Retina (tissue), 1 donor: ENCODE measurements at regions not wholly inside any gene's neighbourhood (a gene's known extent, or its start where the extent isn't known, plus 50 kb on each side); places are given as distances from the start of the nearest gene placed in this dataset.
A peak's percentile ranks its signal among the peaks of the same experiment; 100 is the strongest.
"Not testable (repeated sequence)": the region's sequence is repeated elsewhere in the genome, so short reads cannot be mapped to it uniquely, and the experiment has no call there.

ENCODE experiments used
- DNase-seq: peaks from one replicate; pipeline ENCODE4 v3.0.0-alpha.2; 2016

DNA sequence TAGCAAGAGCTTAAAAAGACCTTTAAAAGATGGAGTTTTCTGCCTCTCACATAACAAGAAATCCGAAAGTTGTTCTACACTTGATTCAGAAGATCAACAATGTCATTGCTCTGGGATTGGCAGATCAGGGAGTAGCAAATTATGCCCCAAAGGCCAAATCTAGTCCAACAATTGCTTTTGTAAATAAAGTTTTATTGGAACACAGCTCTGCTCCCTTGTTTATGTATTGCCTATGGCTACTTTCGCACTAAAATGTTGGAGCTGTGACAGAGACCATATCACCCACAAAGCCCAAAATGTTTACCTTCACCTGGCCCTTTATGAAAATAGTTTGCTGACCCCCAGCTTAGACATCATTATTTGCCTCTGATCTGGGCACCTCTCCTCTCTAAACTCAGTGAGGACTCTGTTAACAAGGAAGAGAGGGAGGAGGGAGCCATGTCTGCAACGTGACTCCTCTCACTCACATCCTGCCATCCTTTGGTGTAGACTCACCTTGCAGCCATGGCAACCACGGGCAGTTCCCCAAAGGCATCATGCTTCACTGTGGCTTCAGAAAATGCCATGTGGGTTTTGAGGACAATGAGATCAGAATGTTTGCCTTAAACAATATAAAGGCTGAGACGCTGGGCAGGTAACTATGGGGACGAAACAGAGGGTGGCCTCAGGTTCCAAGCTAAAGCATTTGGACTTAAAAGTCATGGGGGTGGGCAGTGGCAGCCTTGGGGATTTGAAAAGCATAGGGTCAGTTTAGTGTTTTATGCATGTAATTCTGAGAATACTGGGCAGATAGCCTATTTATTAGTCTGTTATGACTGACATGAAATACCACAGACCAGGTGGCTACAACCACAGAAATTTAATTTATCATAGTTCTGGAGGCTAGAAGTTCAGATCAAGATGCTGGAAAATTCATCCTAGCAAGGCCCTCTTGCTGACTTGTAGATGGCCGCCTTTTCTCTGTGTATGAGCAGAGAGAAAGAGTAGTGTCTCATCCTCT lies 149.7 kb upstream of the TNFAIP3 start:
- no peak for DNase-seq

DNA sequence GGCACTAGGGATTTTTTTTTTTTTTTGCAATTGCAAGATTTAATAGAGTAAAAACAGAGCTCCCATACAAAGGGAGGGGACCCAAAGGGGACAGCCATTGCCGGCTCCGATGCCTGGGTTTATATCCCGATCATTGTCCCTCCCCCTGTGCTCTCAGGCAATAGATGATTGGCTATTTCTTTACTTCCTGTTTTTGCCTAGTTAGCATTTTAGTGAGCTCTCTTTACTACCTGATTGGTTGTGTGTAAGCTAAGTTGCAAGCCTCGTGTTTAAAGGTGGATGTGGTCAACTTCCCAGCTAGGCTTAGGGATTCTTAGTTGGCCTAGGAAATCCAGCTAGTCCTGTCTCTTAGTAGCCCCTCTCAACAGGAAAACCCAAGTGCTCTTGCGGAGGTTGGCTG lies 148.2 kb upstream of the TNFAIP3 start:
- DNase-seq = not testable (repeated sequence)

DNA sequence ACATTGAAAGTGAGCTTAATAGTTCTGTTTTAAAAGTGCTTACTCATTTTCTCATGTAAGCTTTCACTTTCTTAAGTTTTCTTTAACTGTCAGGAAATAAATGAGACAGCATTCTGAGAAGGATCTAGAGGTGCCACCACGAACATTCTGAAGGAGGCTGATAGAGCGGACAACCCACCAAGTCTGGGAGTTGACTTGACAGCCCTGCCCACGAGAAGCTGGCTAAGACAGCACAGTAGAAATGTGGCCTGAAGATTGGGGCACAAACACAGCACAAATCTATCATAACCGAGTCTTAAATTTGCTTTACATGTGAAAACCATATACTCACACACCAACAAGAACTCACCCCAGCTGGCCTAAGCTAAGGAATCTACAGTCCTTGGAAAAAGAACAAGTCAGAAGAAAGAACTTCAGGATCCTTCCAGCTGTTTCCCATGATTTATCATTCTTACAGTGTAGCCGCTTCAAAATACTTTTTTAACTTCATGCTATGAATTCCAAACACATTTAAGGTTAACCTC lies 144.2 kb upstream of the TNFAIP3 start:
- no peak for DNase-seq

DNA sequence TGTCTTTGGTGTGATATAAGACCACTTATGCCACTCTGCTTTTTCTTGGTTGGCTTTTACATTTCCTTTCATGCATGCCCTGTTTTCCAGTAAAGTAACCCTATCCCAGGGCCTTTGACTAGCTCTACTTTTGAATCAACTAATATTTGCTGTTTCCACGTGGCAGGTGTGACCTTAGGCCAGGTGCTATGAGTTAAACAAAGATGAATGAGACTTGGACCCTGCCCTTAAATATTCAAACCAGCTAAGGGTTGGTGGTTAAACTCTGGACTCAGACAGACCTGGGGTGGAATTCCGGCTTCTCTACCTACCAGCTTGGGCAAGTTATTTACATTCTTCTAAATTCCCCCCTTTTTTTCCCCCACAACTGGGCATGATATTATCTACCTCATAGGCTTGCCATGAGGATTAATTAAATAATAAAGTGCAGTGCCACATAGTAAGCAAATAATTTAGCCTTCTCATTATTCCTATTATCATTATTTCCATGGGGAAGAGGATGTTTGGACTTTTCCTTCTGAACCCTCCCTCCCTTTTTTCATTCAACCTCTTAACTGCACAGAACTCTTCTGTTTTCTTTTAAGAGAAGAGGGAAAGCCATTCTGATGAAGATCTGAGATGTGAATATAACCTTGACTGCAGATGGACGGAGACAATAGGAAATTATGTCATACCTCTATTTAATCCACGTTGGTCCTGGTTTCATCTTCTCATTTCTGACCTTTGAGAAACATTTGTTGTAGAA lies 143.6 kb upstream of the TNFAIP3 start:
- DNase-seq = no peak

DNA sequence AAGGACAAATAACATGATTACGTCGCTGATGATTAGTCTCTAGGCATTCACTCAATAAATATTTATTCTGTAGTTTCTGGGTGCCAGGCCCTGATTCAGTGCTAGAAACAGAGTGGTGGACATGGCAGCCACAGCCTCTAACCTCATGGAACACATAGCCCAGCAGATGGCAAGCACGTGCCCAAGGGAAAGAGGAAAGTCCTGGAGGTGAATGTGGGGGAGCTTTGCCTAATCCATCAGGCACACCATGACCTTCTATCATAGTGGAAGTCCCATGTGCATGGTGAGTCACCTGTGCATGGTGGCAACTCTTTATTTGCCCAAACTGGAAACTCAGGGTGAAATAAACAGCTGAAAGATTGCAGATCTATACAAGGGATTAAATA lies 143.0 kb upstream of the TNFAIP3 start:
- no peak for DNase-seq

DNA sequence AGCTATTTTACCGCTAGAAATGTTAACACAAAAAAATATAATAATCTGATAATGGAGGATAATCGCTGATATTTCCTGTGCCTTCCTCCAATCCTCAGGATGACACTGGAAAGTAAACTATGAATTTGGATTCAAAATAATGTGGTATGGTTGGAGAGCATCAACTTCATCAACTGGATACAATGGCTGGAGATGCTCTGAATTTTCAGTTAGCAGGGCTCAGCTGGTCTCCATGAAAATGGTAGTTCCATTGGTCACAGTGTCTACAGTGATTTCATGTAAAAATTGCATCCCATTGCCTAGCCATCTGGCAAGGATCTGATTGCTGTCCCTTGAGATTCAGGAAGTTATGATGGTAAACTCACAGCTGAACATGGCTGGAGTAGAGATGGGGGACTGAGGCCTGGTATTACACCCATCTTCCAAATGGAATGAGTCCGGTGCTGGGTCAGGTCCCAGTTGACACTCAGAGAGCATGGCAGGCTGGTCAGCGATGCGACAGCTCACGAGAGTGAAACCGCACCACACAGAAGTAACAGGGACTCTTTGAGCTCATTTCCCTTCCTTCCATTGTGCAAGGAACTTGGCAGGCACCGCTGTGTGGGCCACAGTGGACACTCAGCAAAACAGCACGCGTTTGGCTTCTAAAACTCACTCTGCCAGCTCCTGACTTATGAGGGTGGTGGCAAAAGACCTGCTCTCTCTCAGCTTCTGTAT lies 142.4 kb upstream of the TNFAIP3 start:
- DNase-seq = no peak

DNA sequence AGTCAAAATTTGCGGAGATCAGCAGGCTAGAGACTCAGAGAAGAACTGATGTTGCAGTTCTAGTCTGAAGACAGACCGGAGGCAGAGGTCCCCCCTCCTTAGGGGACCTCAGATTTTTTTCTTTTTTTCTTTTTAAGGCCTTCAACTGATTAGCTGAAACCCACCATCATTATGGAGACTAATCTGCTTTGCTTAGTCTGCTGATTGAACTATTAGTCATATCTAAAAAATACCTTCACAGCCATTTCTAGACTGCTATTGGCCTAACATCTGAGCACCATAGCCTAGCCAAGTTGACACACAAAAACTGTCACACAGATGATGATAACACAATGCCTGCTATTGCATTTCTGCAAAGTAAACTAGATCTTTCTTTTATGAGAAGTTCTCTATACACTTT lies 141.1 kb upstream of the TNFAIP3 start:
- DNase-seq = no peak

DNA sequence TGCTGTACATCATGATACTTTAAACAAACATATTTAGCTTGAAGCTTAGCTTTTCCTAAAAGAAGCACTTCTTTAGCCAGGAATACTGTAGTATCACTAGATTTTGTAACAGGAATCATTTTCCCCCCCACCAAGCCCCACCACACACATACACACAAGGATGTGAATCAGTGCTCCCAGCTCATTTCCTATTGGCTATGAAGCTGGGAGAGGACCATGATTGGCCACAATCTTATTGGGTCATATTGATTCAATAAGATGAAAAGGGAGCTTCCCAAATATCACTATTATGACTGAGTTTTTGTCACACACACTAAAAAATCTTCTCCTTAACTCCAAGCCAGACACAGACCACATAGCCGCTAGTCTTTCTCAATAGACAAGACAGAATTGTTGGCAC lies 140.5 kb upstream of the TNFAIP3 start:
- no peak for DNase-seq

DNA sequence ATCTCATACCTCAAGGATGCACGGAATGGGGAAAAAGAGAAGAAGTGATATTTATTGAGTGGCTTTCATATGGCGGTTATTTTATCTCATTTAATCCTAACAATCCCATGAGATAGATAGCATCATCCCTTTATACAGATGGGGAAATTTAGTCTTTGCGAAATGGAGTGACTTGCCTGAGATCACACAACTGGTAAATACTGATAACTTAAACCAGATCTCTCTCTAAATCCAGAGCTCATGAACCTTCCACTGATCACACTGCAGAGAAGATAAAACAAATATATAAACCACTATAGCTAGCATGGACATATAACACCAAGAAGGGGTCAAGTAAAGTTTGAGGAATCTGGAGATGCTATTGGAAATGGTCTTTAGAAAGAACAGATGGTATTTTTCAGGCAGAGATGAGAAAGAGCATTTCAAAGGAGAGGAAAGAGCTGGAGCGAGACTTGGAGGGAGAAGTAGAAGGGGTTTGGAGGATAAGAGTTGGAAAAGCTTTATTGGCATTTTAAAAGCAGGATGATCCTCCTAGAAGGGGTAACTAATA lies 139.8 kb upstream of the TNFAIP3 start:
- DNase-seq = no peak

DNA sequence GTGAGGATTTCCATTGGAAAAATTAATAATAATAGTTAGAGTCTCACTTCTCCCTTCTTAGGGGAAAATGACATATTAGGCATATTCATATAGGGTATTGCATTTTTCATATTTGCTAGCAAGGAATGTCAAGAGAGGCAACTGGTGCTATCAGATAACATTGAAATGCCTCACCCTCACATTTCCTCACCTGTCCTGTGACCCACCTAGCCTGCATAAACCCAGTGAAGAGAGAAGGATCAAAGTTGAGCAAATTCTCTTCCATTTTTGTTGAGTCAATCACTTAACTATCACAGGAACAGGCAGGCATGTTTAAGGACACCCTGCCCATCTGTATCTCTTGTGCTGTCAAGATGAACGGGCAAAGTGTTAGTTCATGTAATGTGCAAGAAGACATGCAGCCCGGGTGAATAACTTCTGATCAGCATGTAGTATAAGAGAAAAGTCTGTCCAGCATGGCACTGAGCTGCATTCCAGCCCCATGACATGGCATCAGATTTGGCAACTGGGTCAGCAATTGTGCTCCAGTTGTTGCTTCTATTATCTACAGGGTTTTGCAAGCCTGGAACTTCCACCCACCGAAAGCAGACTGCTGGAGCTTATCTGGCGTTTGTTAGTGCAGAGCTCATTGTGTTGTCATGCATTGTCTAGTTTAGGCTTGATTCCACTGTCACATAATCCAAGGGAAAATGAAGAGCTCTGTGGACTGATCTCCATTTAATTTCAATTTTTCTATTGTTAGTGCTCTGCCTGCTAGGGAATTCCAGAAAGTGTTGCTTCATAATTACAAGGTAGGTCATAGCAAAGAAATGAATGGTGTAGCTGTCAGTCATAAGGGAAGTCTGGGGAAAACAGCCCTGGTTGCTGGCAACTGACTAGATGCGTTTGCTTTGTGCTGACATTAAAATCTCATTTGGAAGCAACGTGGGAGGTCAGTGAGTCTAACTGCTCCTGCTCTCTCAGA lies 138.4 kb upstream of the TNFAIP3 start:
- DNase-seq = peak; percentile 63

DNA sequence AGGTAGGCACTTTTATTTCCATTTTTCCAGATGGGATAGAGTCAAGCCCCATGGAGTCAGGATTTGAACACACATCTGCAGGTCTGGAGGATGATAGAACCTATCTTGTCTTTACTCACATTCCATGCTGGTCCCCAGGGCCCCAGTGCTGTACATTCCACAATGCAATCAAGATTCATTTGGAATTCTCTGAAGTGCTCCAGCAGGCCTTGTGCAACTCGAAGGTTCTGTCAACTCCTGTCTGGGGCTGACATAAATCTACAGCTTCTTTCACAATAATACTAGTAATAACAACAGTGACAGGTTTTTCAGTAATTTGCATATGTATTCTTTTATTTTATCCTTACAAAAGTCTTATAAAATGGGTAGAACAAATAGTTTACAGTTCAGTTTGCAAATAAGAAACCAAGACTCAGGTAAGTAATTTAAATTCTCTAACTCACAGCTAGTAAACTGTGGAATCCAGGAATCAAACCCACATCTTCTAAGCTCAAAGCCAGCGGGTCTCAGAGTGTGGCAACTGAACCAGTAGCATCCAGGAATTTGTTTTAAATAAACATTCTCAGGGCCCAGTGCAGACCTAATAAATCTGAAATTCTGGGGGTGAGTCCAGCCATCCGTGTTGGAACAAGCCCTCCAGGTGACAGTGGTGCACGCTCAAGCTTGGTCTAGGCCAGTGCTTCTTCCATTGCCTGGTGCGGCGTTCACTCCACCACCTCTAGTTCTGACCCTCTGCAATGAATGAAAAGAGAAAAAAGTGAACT lies 137.0 kb upstream of the TNFAIP3 start:
- no peak for DNase-seq

DNA sequence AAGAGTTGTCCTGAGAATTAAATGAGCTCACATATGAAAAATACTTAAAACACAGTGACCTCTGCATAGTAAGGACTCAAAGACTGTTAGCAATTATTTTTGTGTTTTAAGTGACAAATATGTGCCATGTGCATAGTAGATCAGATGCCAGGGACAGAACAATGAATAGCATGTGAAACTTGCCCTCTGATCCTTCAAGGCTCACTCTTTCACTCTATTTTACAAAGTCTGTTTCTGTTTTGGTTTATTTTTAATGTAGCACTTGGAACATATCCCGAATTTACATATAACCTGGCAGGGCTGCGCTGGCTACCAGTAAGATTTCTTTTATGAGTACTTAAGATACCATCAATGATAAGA lies 135.5 kb upstream of the TNFAIP3 start:
- DNase-seq = no peak

DNA sequence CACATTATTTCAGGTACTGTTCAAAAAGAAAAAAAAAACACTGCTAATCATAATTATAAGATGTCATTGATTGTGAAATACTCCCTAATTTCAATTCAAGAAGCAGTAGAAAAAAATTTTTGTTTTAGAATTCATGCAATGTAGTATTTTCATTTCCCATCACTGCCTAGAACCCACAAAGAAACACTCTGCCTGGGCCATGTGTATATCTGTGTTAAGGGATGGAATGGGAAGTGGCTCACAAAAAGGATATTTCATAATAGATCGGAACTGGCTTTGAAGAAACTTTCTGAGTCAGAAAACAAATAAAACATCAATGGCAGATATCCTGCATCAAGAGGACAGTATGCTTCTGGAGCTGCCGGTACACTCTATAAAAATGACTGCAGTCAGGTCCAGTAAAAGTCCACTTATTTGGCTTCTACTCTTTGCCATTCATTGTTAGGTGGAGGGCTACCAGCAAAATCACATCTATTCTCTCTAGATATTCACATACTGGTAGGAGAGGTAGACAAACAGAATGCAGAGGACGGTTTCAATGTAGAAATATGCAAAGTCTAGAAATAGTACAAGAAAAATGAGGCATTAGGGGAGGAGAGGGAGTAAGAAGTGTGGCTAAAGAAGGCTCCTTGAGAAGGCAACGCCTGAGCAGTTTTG lies 135.0 kb upstream of the TNFAIP3 start:
- DNase-seq = no peak

DNA sequence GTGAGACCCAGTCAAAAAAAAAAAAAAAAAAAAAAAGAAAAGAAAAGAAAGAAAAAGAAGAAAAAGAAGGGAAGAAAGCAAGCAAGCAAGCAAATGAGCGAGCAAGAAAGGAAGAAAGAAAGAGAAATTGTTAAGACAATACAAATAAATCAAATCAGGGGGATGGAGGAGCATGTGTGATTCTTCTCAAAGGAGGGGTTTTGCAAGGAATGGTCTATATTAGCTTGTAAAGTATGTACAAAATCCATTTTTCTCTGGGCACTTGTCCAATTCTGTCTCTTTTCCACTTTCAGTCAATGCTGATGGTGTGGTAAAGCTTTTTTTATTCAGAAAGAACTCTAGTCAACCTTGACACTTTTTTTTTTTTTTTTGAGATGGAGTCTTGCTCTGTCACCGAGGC lies 133.7 kb upstream of the TNFAIP3 start:
- DNase-seq = no peak

DNA sequence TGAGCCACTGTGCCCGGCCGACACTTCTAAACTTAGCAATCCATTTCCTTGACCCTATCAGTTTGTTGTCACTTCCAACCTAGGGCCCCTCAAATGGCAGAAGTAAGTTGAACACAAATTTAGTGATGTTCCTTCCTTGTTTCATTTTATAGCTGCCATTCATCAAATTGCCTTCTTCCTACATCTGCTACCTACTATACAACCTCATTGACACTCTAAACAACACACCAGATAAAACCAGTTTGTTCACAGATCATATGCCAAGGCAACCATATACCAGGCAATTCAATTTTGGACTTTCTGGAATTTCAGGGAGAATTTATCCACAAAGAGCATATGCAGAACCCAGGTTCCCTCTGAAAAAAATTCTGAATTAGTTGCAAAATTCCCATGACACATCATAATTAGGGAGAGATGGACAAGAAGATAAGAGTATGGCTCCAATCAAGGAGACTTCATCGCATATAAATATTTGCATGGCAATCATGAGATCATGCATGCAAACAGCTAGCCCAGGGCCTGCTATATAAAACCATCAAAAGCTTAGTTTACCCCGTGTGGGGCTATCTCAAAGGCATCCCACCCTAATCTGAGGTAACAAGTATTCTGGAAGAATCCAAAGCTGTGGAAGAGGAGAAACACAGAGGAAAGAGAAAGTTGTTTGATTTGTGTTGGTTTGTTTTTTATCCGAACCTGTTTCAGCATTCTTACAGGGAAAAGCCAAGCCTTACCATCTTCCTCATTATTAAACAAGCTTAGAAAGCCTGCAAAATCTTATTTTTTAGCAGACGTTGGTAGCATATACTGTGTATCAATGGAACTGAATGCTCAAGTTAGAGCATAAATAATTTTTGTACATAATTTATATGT lies 132.8 kb upstream of the TNFAIP3 start:
- DNase-seq = no peak

DNA sequence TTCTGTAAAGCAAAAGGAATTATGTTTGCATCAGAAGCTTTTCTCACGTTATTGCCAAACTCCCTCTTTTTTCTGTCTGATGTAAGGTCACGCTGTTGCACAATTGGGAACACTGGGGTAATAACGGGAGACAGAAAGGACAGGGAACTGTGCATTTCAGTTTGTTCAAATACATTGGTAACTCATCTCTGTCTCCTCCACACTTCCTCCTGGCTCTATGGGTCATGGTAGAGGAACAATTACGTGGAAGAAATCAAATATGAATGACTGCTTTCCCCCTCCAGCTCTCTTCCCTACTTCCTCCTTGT lies 132.2 kb upstream of the TNFAIP3 start:
- DNase-seq = no peak

DNA sequence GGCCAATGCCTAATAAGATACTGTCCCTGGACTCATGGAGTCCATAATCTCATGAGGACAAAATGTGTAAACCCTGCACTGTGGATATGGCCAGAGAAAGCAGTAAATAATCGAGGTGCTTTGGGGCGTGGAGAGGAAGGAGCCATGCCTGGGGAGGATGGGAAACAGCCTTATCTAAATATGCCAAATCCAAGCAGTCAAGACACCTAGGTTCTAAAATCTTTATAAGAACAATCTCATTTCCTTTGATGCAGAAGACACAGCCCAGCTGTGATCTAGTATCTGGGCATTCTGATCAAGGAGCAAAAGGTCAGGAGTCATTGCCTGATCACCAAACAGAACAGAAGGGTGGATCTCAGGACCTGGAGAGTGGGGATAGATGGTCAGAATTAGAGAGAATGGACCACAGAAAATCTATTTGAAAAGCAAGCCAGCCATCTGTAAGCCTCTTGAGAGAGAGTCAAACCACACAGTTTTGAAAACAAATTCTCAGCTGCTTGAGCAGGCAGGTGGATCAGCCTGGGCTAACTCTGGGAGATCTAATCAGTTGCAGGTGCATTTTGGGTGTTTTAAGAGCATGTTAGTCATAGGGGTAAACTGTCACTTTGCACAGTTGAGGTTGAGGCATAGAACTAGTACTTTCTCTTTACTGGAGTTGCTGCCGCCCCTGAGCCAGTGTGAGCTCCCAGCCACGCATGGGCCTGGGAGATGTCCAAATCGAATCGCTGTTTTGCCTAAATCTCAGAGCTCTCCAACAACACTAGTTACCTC lies 130.8 kb upstream of the TNFAIP3 start:
- DNase-seq = no peak

DNA sequence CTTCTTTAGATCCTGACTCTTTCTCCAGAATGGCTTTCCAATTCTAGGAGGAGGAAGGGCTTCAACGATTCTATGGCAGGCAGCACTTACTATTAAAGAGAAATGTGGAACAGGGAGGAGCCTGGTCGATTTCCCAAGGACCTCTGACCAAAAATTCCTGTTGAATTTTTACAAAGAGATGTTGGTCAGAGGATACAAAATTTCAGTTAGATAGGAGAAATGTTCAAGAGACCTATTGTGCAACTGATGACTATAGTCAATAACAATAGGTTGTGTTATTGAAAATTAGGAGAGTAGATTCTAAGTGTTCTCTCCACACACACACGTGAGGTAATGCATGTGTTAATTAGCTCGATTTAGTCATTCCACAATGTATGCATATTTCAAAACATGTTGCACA lies 130.1 kb upstream of the TNFAIP3 start:
- no peak for DNase-seq
